ENCODE measurements at regions not wholly inside any gene's neighbourhood (a gene's known extent, or its start where the extent isn't known, plus 50 kb on each side); places are given as distances from the start of the nearest gene placed in this dataset.

GRCh38 chr5:98069876-98070512 lies 703.5 kb upstream of the RGMB start:
- Histone ChIP-seq H3K9me3 (ENCODE audit: control insufficient read depth, insufficient read depth, low read length) (no peaks in the 10 kb centered on the region), H2BK20ac (ENCODE audit: low read depth, low read length) (no peak overlapping the region), H2AFZ (replicated peaks; ENCODE audit: low read length, poor library complexity) (no peak overlapping the region), H3K27ac (ENCODE audit: insufficient read depth, low read length) (no peak overlapping the region), H4K8ac (ENCODE audit: low read depth in 2 of 2, low read length in 2 of 2) (no peak overlapping the region; a peak in 1 of 4 replicates), H3K9me1 (ENCODE audit: insufficient read depth, low read length) (no peaks in the 10 kb centered on the region; the same call in 1 of the 2 replicates), H3K36me3 (ENCODE audit: control insufficient read depth, insufficient read depth, low read length) (no peaks in the 10 kb centered on the region), H2BK120ac (ENCODE audit: low read depth, low read length) (no peak overlapping the region), H3K79me1 (ENCODE audit: low read depth in 1 of 2, low read length in 2 of 2) (no peaks in the 10 kb centered on the region), H2BK15ac (ENCODE audit: low read depth, low read length) (0 out of 3 replicates have a peak overlapping the region, but pooled peaks have one; percentile 27), H3K23ac (ENCODE audit: low read depth, low read length) (no peak overlapping the region), H3K4me3 (ENCODE audit: insufficient read depth, low read depth, low read length) (no peak overlapping the region), H3K9ac (ENCODE audit: low read depth, low read length) (no peak overlapping the region), H3K18ac (ENCODE audit: low read depth, low read length) (no peak overlapping the region), H3K4me2 (ENCODE audit: low read depth, low read length) (no peak overlapping the region; the same call in 1 of the 2 replicates), H4K91ac (ENCODE audit: insufficient read depth, low read depth, low read length) (no peak overlapping the region), H3K4me1 (ENCODE audit: control insufficient read depth, insufficient read depth, low read length) (no peaks in the 10 kb centered on the region), H3K14ac (replicated peaks; ENCODE audit: low read depth, low read length) (no peak overlapping the region), H3K27me3 (ENCODE audit: control insufficient read depth, insufficient read depth, low read length) (no peaks in the 10 kb centered on the region), H3K56ac (ENCODE audit: extremely low read depth, insufficient read depth, low read length) (no peak overlapping the region), H3K4ac (ENCODE audit: low read depth, low read length) (no peak overlapping the region), H2AK9ac (replicated peaks; ENCODE audit: low read depth, low read length, poor library complexity) (no peak overlapping the region), H2BK5ac (ENCODE audit: low read depth, low read length, poor library complexity, severe bottlenecking) (no peak overlapping the region), H4K20me1 (ENCODE audit: insufficient read depth, low read length) (no peaks in the 10 kb centered on the region), H2AK5ac (ENCODE audit: low read depth, low read length) (no peak overlapping the region), H4K5ac (ENCODE audit: low read depth, low read length) (peak overlapping the region; percentile 54; the same call in 1 of the 2 replicates)
- CTCF ChIA-PET: no interaction called here
- no peak for ATAC-seq (ENCODE audit: low read depth)
- in situ Hi-C loops (cut with MboI; ENCODE audit: low sequenced_read_pairs): no loop called here
- POLR2A ChIA-PET (ENCODE audit: unreplicated experiment): no interaction called here
- no TSS peak for BruUV-seq (replicated peaks)
- TF ChIP-seq MAZ (IDR thresholded peaks at IDR 0.05; ENCODE audit: borderline replicate concordance, low read depth, low read length) (no peak), SMC3 (IDR thresholded peaks at IDR 0.05; ENCODE audit: low read depth, low read length) (no peak), MAFK (IDR thresholded peaks at IDR 0.05; ENCODE audit: low read depth, low read length) (no peak), CHD1 (IDR thresholded peaks at IDR 0.05; ENCODE audit: low read depth, low read length) (no peak), CTCF (conservative IDR thresholded peaks at IDR 0.05; ENCODE audit: low read depth, low read length) (no peak), MXI1 (IDR thresholded peaks at IDR 0.05; ENCODE audit: borderline replicate concordance, low read depth, low read length) (no peak), RFX5 (IDR thresholded peaks at IDR 0.05; ENCODE audit: low read depth, low read length) (no peak), POLR2A (IDR thresholded peaks at IDR 0.05; ENCODE audit: low read depth, low read length) (no peak), FOS (IDR thresholded peaks at IDR 0.05; ENCODE audit: low read depth, low read length) (no peak), RAD21 (IDR thresholded peaks at IDR 0.05; ENCODE audit: low read length) (no peak), ELK1 (IDR thresholded peaks at IDR 0.05; ENCODE audit: borderline replicate concordance, low read depth, low read length) (no peak), CEBPB (IDR thresholded peaks at IDR 0.05; ENCODE audit: low read depth, low read length) (no peak), NFE2L2 (IDR thresholded peaks at IDR 0.05; ENCODE audit: low read depth, low read length) (no peak), BHLHE40 (IDR thresholded peaks at IDR 0.05; ENCODE audit: low read depth, low read length) (no peak), RCOR1 (IDR thresholded peaks at IDR 0.05; ENCODE audit: insufficient replicate concordance, low read length) (no peak), USF2 (IDR thresholded peaks at IDR 0.05; ENCODE audit: low read depth, low read length) (no peak)
- intact Hi-C loops (cut with micrococcal nuclease): no loop called here
- peak; percentile 43 for DNase-seq
- WGBS, 2 experiments (ENCODE audit: extremely low coverage in 2 of 2, insufficient read length in 1 of 2): no CpG with 5 or more reads among the region's 1 CpG
- dilution Hi-C loops (cut with HindIII; ENCODE audit: low sequenced_read_pairs, unreplicated experiment): no loop called here
